ENCODE measurements at regions not wholly inside any gene's neighbourhood (a gene's known extent, or its start where the extent isn't known, plus 50 kb on each side); places are given as distances from the start of the nearest gene placed in this dataset.

DNA sequence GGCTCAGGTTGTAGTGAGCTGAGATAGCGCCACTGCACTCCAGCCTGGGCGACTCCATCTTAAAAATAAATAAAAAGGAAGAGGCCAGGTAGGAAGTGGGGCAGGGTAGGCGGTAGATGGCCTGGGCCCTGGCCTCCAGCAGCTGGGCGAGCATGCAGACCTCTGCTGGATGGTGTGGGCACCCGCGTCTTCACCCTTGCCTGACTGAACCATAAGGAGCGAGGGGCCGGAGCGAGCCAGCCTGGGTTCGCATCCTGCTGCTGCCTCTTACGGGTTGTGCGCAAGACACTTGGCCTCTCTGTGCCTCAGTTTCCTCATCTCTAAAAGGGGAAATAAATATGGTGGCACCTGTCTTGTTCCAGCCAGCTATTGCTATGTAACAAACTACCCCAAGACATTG lies 146.1 kb upstream of the GSE1 start:
- TF ChIP-seq TAF1 (IDR thresholded peaks at IDR 0.05; ENCODE audit: low read depth, low read length) (no peak), POLR2AphosphoS5 (IDR thresholded peaks at IDR 0.05; ENCODE audit: low read depth, low read length) (no peak), PAX5 (IDR thresholded peaks at IDR 0.05; ENCODE audit: insufficient read depth, low read length, severe bottlenecking) (no peak), SPI1 (IDR thresholded peaks at IDR 0.05; ENCODE audit: low read depth, low read length) (no peak)
- DNase-seq (ENCODE audit: insufficient read length, low spot score) (no peak), FAIRE-seq (no peak)

DNA sequence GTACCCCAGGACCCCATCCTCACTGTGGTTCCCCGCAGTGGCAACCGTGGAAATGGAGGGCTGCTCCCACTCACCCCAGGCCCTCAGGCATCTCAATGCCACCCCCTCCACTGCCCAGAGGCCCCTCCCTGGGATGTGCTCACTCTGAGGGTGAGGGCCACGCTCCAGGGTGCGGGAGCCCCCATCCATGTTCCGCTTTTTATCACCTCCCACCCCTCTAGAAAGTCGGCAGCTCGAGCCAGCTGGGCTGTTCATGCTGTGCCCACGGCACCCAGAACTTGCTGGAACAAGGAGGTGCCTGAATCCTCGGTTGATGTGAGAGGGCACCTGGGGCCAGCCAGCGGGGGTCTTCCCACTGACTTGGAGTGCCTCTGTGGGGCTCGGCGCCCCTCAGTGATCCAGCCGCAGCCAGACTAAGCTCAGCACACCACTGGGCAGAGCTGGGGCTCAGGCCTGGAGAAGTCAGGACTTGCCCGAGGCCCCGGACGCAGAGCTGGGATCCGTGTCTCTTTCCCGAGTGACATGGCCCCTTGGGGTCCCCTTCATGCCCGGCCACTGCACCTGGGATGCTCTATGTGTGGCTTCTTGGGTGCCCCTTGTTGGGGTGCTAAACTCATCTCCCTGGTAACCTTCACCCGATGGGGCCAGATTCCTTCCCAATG lies 143.1 kb upstream of the GSE1 start:
- TF ChIP-seq SPI1 (IDR thresholded peaks at IDR 0.05; ENCODE audit: low read depth, low read length) (no peak), PAX5 (IDR thresholded peaks at IDR 0.05; ENCODE audit: insufficient read depth, low read length, severe bottlenecking) (no peak), TAF1 (IDR thresholded peaks at IDR 0.05; ENCODE audit: low read depth, low read length) (no peak), POLR2A (IDR thresholded peaks at IDR 0.05; ENCODE audit: low read depth, low read length) (no peak), POU2F2 (IDR thresholded peaks at IDR 0.05; ENCODE audit: low read depth, low read length) (no peak), POLR2AphosphoS5 (IDR thresholded peaks at IDR 0.05; ENCODE audit: low read depth, low read length) (no peak)
- DNase-seq (ENCODE audit: insufficient read length, low spot score) (no peak), FAIRE-seq (no peak)

DNA sequence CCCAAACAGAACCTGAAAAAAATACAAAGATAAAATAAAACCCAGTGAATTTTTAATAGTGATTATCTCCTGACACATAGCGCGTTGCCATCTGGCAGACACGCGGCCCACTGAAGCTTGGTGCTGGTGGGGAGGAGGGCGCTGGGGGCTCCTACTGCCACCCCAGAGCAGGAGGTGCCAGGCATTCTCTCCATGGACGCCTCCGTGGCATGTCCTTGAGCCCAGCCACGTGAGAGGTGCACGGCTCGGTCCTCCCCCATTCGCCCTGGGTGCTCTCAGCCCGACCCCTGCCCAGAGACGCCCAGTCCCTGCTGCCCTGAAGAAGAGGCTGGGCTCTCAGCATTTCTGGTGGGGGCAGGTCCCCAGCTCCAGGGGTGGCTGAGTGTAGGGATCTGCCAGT lies 142.2 kb upstream of the GSE1 start:
- TF ChIP-seq SPI1 (IDR thresholded peaks at IDR 0.05; ENCODE audit: low read depth, low read length) (no peak), PAX5 (IDR thresholded peaks at IDR 0.05; ENCODE audit: insufficient read depth, low read length, severe bottlenecking) (no peak), POLR2AphosphoS5 (IDR thresholded peaks at IDR 0.05; ENCODE audit: low read depth, low read length) (no peak), TAF1 (IDR thresholded peaks at IDR 0.05; ENCODE audit: low read depth, low read length) (no peak), POU2F2 (IDR thresholded peaks at IDR 0.05; ENCODE audit: low read depth, low read length) (no peak), POLR2A (IDR thresholded peaks at IDR 0.05; ENCODE audit: low read depth, low read length) (no peak)
- FAIRE-seq (no peak), DNase-seq (ENCODE audit: insufficient read length, low spot score) (no peak)

DNA sequence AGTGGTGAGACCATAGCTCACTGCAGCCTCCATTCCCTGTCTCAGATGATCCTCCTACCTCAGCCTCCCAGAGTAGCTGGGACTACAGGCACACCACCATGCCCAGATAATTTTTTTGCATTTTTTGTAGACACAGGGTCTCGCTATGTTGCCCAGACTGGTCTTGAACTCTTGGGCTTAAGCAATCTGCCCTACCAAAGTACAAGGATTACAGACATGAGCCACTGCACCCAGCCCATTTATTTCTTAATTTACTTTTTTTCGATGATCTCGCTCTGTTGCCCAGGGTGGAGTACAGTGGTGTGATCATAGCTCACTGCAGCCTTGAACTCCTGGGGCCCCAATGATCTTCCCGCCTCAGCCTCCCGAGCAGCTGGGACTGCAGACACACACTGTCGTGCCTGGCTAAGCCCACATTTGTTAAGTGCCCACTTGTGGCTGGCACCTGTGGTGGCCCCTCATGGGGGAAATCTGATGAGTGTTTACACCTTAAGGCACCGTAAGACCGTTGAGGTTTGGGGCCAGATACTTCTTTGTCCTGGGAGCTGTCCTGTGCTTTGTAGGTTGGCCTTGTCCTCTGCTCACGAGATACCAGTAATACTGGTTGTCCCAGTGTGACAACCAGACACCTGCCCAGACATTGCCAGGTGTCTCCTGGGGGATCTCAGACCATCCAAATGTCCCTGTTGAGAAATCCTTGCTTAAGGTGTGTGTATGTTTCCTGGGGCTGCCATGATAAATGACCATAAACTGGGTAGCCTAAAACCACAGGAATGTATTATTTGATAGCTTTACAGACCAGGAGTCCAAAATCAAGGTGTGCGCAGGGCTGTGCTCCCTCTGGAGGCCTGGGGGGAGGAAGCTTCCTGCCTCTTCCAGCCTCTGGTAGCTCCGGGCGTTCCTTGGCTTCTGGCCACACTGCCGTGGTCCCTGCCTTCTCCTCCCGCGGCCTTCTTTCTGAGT lies 141.4 kb upstream of the GSE1 start:
- DNase-seq (ENCODE audit: insufficient read length, low spot score) (no peak), FAIRE-seq (no peak)
- TF ChIP-seq POLR2AphosphoS5 (IDR thresholded peaks at IDR 0.05; ENCODE audit: low read depth, low read length) (no peak), POU2F2 (IDR thresholded peaks at IDR 0.05; ENCODE audit: low read depth, low read length) (no peak), POLR2A (IDR thresholded peaks at IDR 0.05; ENCODE audit: low read depth, low read length) (no peak), TAF1 (IDR thresholded peaks at IDR 0.05; ENCODE audit: low read depth, low read length) (no peak), PAX5 (IDR thresholded peaks at IDR 0.05; ENCODE audit: insufficient read depth, low read length, severe bottlenecking) (no peak), SPI1 (IDR thresholded peaks at IDR 0.05; ENCODE audit: low read depth, low read length) (no peak)

DNA sequence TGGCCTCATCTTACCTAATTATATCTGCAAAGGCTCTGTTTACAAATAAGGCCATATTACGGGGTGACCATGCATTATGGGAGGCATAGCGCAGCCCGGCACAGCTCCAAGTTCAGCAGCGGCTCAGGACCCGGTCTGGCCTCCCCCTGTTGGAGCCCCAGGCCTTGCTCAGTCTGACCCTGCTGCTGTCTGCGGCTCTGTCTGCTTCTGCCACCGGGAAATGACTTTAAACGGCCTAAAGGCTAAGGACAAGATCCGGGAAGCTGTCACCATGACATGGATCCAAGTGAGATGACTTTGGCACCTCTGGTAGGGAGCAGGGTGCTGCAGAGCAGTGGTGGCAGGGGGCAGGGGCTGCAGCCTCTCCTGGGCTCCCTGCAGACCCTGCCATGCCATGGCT lies 140.6 kb upstream of the GSE1 start:
- TF ChIP-seq POU2F2 (IDR thresholded peaks at IDR 0.05; ENCODE audit: low read depth, low read length) (no peak), PAX5 (IDR thresholded peaks at IDR 0.05; ENCODE audit: insufficient read depth, low read length, severe bottlenecking) (no peak), TAF1 (IDR thresholded peaks at IDR 0.05; ENCODE audit: low read depth, low read length) (no peak), POLR2AphosphoS5 (IDR thresholded peaks at IDR 0.05; ENCODE audit: low read depth, low read length) (no peak), POLR2A (IDR thresholded peaks at IDR 0.05; ENCODE audit: low read depth, low read length) (no peak), SPI1 (IDR thresholded peaks at IDR 0.05; ENCODE audit: low read depth, low read length) (no peak)
- no peak for FAIRE-seq
- no peak for DNase-seq (ENCODE audit: insufficient read length, low spot score)

DNA sequence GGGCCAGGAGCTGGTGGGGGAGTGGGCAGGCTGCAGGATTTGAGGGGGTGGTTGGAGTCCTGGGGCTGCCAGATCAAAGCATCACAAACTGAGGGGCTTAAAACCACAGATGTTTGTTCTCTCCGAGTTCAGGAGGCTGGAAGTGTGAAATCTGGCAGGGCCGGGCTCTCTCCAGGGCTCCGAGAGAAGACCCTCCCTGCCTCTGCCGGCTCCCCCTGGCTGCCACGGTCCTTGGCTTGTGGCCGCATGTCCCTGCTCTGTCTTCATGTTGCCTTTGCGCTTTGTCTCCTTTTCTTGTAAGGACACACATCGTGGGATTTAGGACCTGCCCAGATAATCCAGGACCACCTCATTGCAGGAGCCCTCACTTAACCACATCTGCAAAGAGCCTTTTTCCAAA lies 139.8 kb upstream of the GSE1 start:
- FAIRE-seq (no peak), DNase-seq (ENCODE audit: insufficient read length, low spot score) (no peak)
- TF ChIP-seq POU2F2 (IDR thresholded peaks at IDR 0.05; ENCODE audit: low read depth, low read length) (no peak), POLR2AphosphoS5 (IDR thresholded peaks at IDR 0.05; ENCODE audit: low read depth, low read length) (no peak), PAX5 (IDR thresholded peaks at IDR 0.05; ENCODE audit: insufficient read depth, low read length, severe bottlenecking) (no peak), SPI1 (IDR thresholded peaks at IDR 0.05; ENCODE audit: low read depth, low read length) (no peak), POLR2A (IDR thresholded peaks at IDR 0.05; ENCODE audit: low read depth, low read length) (no peak), TAF1 (IDR thresholded peaks at IDR 0.05; ENCODE audit: low read depth, low read length) (no peak)

DNA sequence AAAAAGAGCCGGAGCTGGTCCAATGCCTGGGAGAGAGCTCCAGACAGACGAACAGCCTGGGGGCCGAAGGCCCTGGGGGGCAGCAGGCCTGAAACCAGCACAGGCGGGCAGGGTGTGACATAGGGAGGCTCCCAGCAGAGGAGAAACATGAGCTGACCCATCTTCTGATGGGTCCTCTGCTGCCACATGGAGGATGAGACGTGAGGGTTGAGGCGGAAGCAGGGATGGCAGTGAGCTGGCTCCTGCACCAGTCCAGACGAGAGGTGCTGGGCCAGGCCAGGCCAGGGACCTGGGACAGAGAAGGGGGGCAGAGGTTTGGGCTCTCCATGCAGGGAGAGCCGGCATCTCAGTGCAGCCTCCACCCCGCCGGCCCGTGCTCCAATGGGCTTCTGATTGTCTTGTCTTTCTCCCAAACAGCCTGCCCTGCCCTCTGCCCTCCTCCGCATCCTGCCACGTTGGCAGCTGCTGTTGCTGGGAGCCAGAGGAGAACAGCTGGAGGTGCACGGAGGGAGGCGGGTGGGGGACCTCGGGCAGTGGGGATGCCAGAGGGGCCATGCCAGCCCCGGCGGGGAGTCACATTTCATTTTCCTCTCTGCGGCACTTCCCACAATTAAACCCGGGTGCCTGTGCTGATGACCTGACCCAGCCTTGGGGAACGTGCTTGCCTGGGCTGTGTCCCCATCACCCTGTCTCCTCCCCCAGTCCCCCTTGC lies 139.1 kb upstream of the GSE1 start:
- no peak for FAIRE-seq
- TF ChIP-seq POU2F2 (IDR thresholded peaks at IDR 0.05; ENCODE audit: low read depth, low read length) (no peak), SPI1 (IDR thresholded peaks at IDR 0.05; ENCODE audit: low read depth, low read length) (no peak), TAF1 (IDR thresholded peaks at IDR 0.05; ENCODE audit: low read depth, low read length) (no peak), POLR2AphosphoS5 (IDR thresholded peaks at IDR 0.05; ENCODE audit: low read depth, low read length) (no peak), POLR2A (IDR thresholded peaks at IDR 0.05; ENCODE audit: low read depth, low read length) (no peak), PAX5 (IDR thresholded peaks at IDR 0.05; ENCODE audit: insufficient read depth, low read length, severe bottlenecking) (no peak)
- no peak for DNase-seq (ENCODE audit: insufficient read length, low spot score)

DNA sequence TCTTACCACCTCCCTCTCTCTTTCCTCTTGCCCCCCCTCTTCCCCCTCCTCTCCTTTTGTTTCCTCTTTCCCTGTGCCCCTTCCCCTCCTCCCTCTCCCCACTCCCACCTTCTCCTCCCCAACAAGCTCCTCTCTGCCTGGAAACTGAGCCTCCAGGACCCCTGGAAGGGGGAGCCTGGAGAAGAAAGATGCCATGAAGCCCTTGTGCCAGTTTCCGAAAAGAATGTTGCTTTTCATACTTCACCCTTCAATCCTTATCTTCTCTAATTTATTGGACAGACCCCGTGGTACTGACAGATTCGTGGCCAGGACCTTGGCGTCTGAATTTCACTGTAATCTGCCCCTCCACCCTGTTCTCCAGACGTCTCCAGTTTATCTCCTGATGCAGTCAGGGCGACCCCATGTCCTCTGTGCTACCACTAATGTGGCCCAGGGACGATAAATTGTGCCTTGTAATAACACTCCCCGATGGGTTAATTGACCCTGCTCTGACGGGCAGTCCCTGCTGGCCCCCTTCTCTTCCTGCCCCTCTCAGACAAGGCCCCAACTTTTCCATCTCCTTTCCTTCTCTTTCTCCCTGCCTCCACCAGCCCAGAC lies 138.4 kb upstream of the GSE1 start:
- DNase-seq (ENCODE audit: insufficient read length, low spot score), result no peak
- no peak for FAIRE-seq
- TF ChIP-seq POLR2A (IDR thresholded peaks at IDR 0.05; ENCODE audit: low read depth, low read length), result no peak

DNA sequence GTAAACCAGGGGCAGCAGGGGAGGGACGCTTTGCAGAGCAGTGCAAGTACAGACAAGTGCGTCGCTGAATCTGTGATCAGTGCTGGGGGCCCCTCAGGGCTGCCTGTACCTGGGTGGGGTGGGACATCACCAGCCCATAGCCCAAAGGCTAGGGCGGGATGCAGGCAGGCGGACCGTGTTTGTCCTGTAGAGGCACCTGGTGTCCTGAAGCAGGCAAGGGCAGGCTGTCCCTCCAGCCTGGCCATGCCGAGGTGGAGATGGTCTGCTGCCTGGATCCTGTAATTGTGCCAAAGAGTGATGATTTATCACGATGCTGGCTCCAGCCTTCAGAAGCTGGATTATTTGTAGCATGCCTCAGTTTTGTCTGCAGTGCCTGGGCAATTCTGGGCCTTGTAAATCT lies 137.9 kb upstream of the GSE1 start:
- TF ChIP-seq POU2F2 (IDR thresholded peaks at IDR 0.05; ENCODE audit: low read depth, low read length), result no peak
- TF ChIP-seq PAX5 (IDR thresholded peaks at IDR 0.05; ENCODE audit: insufficient read depth, low read length, severe bottlenecking), result no peak
- no peak for TF ChIP-seq SPI1 (IDR thresholded peaks at IDR 0.05; ENCODE audit: low read depth, low read length)
- TF ChIP-seq TAF1 (IDR thresholded peaks at IDR 0.05; ENCODE audit: low read depth, low read length), result no peak
- no peak for TF ChIP-seq POLR2A (IDR thresholded peaks at IDR 0.05; ENCODE audit: low read depth, low read length)
- TF ChIP-seq POLR2AphosphoS5 (IDR thresholded peaks at IDR 0.05; ENCODE audit: low read depth, low read length), result no peak
- DNase-seq (ENCODE audit: insufficient read length, low spot score) (no peak), FAIRE-seq (no peak)

All from GM12891 (cell line).